WTC11 (cell line): ENCODE measurements at regions not wholly inside any gene's neighbourhood (a gene's known extent, or its start where the extent isn't known, plus 50 kb on each side); places are given as distances from the start of the nearest gene placed in this dataset.

ENCODE experiments used
- CREB1 ChIP-seq: sonication (generic); formaldehyde crosslinking; IDR thresholded peaks from 2 replicates; pipeline ENCODE4 v1.8.0; 2023; ENCODE audit warnings: mild to moderate bottlenecking, missing genetic modification reagents
- CREM ChIP-seq: sonication (generic); formaldehyde crosslinking; IDR thresholded peaks from 2 replicates; pipeline ENCODE4 v1.8.1; 2022; ENCODE audit warnings: mild to moderate bottlenecking, missing genetic modification reagents, moderate library complexity
- JUN ChIP-seq: sonication (generic); formaldehyde crosslinking; IDR thresholded peaks from 2 replicates; pipeline ENCODE4 v1.8.0; 2023; ENCODE audit warnings: mild to moderate bottlenecking, missing genetic modification reagents
- NFYB ChIP-seq: sonication (generic); formaldehyde crosslinking; conservative IDR thresholded peaks from 2 replicates; pipeline ENCODE4 v1.8.0; 2022; ENCODE audit warnings: low read depth, missing genetic modification reagents
- OVOL2 ChIP-seq: fragments of 250-450 bp; sonication (Bioruptor Pico); IDR thresholded peaks from 2 replicates; pipeline ENCODE4 v1.9.0; 2021; ENCODE audit warnings: mild to moderate bottlenecking, borderline replicate concordance
- TCF7 ChIP-seq: sonication (generic); formaldehyde crosslinking; IDR thresholded peaks from 2 replicates; pipeline ENCODE4 v1.8.0; 2022; ENCODE audit warnings: mild to moderate bottlenecking, low read depth, missing genetic modification reagents, moderate library complexity
- ZNF121 ChIP-seq: sonication (generic); formaldehyde crosslinking; IDR thresholded peaks from 2 replicates; pipeline ENCODE4 v1.8.0; 2023; ENCODE audit warnings: missing genetic modification reagents
- TF ChIP-seq, protein P1 (sequence below): sonication (generic); formaldehyde crosslinking; IDR thresholded peaks from 2 replicates; pipeline ENCODE4 v1.8.0; 2022; ENCODE audit warnings: mild to moderate bottlenecking, missing genetic modification reagents
- TF ChIP-seq, protein P2 (sequence below): sonication (generic); formaldehyde crosslinking; IDR thresholded peaks from 2 replicates; pipeline ENCODE4 v1.8.1; 2023; ENCODE audit warnings: mild to moderate bottlenecking, moderate library complexity, missing genetic modification reagents
- TF ChIP-seq, protein P3 (sequence below): fragments of 200-600 bp; IDR thresholded peaks from 2 replicates; pipeline ENCODE4 v1.8.0; 2022; ENCODE audit warnings: antibody characterized with exemption
- TF ChIP-seq, protein P4 (sequence below): sonication (generic); formaldehyde crosslinking; IDR thresholded peaks from 2 replicates; pipeline ENCODE4 v1.8.1; 2022; ENCODE audit warnings: low read depth, missing genetic modification reagents, borderline replicate concordance
- TF ChIP-seq, protein P5 (sequence below): sonication (generic); formaldehyde crosslinking; IDR thresholded peaks from 2 replicates; pipeline ENCODE4 v1.8.1; 2022; ENCODE audit warnings: mild to moderate bottlenecking, moderate library complexity, missing genetic modification reagents
- TF ChIP-seq, protein P6 (sequence below): sonication (generic); formaldehyde crosslinking; IDR thresholded peaks from 2 replicates; pipeline ENCODE4 v1.8.0; 2022; ENCODE audit warnings: mild to moderate bottlenecking, missing genetic modification reagents
- TF ChIP-seq, protein P7 (sequence below): sonication (generic); formaldehyde crosslinking; IDR thresholded peaks from 2 replicates; pipeline ENCODE4 v1.8.0; 2022; ENCODE audit warnings: mild to moderate bottlenecking, missing genetic modification reagents

DNA sequence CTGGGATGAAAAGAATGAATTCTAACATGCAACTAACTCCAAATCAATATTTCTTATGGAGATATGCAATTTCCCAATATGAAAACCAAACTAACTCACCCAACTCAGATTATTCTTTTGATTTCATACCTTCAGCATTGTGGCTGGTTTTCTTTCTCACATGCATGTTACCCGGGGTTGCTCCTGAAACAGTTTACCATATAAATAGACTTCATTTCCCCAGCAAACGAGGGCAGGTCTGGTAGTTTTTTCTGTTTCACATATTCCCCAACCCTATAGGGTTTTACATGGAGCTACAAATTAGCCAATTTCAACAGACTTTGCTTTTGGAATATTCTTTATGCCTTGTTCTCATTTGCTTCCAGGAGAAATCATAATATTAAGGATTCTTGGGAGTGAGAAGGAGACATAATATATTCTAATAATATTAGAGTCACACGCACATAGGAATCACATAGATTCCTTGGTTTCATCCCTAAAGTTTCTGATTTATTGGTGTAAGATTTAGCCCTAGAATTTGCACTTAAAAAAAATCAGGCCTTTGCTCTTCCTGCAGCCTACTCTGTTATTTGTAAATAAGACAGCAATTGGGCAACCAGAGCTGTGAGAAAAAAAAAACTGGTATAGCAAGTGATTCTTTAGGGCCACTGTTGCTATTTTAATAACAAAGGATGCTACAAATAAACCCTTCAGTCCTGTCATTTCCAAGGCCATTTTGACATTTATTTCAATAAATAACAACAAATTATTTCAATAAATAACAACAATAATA lies 60.3 kb upstream of the FAM20A start:
- TF ChIP-seq, protein P1, sequence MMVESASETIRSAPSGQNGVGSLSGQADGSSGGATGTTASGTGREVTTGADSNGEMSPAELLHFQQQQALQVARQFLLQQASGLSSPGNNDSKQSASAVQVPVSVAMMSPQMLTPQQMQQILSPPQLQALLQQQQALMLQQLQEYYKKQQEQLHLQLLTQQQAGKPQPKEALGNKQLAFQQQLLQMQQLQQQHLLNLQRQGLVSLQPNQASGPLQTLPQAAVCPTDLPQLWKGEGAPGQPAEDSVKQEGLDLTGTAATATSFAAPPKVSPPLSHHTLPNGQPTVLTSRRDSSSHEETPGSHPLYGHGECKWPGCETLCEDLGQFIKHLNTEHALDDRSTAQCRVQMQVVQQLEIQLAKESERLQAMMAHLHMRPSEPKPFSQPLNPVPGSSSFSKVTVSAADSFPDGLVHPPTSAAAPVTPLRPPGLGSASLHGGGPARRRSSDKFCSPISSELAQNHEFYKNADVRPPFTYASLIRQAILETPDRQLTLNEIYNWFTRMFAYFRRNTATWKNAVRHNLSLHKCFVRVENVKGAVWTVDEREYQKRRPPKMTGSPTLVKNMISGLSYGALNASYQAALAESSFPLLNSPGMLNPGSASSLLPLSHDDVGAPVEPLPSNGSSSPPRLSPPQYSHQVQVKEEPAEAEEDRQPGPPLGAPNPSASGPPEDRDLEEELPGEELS (CRISPR knock-in tag), result no peak
- TF ChIP-seq, protein P2, sequence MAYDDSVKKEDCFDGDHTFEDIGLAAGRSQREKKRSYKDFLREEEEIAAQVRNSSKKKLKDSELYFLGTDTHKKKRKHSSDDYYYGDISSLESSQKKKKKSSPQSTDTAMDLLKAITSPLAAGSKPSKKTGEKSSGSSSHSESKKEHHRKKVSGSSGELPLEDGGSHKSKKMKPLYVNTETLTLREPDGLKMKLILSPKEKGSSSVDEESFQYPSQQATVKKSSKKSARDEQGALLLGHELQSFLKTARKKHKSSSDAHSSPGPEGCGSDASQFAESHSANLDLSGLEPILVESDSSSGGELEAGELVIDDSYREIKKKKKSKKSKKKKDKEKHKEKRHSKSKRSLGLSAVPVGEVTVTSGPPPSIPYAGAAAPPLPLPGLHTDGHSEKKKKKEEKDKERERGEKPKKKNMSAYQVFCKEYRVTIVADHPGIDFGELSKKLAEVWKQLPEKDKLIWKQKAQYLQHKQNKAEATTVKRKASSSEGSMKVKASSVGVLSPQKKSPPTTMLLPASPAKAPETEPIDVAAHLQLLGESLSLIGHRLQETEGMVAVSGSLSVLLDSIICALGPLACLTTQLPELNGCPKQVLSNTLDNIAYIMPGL (CRISPR knock-in tag), result no peak
- TF ChIP-seq, protein P3, sequence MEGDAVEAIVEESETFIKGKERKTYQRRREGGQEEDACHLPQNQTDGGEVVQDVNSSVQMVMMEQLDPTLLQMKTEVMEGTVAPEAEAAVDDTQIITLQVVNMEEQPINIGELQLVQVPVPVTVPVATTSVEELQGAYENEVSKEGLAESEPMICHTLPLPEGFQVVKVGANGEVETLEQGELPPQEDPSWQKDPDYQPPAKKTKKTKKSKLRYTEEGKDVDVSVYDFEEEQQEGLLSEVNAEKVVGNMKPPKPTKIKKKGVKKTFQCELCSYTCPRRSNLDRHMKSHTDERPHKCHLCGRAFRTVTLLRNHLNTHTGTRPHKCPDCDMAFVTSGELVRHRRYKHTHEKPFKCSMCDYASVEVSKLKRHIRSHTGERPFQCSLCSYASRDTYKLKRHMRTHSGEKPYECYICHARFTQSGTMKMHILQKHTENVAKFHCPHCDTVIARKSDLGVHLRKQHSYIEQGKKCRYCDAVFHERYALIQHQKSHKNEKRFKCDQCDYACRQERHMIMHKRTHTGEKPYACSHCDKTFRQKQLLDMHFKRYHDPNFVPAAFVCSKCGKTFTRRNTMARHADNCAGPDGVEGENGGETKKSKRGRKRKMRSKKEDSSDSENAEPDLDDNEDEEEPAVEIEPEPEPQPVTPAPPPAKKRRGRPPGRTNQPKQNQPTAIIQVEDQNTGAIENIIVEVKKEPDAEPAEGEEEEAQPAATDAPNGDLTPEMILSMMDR, result no peak
- TF ChIP-seq, protein P4, sequence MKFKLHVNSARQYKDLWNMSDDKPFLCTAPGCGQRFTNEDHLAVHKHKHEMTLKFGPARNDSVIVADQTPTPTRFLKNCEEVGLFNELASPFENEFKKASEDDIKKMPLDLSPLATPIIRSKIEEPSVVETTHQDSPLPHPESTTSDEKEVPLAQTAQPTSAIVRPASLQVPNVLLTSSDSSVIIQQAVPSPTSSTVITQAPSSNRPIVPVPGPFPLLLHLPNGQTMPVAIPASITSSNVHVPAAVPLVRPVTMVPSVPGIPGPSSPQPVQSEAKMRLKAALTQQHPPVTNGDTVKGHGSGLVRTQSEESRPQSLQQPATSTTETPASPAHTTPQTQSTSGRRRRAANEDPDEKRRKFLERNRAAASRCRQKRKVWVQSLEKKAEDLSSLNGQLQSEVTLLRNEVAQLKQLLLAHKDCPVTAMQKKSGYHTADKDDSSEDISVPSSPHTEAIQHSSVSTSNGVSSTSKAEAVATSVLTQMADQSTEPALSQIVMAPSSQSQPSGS (CRISPR knock-in tag), result no peak
- TF ChIP-seq CREB1 (CRISPR knock-in tag) (no peak), CREM (no peak), NFYB (CRISPR knock-in tag) (no peak), ZNF121 (CRISPR knock-in tag) (no peak), OVOL2 (CRISPR knock-in tag) (no peak), JUN (CRISPR knock-in tag) (no peak), TCF7 (CRISPR knock-in tag) (no peak)
- TF ChIP-seq, protein P5, sequence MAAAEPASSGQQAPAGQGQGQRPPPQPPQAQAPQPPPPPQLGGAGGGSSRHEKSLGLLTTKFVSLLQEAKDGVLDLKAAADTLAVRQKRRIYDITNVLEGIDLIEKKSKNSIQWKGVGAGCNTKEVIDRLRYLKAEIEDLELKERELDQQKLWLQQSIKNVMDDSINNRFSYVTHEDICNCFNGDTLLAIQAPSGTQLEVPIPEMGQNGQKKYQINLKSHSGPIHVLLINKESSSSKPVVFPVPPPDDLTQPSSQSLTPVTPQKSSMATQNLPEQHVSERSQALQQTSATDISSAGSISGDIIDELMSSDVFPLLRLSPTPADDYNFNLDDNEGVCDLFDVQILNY (CRISPR knock-in tag), result no peak
- TF ChIP-seq, protein P6, sequence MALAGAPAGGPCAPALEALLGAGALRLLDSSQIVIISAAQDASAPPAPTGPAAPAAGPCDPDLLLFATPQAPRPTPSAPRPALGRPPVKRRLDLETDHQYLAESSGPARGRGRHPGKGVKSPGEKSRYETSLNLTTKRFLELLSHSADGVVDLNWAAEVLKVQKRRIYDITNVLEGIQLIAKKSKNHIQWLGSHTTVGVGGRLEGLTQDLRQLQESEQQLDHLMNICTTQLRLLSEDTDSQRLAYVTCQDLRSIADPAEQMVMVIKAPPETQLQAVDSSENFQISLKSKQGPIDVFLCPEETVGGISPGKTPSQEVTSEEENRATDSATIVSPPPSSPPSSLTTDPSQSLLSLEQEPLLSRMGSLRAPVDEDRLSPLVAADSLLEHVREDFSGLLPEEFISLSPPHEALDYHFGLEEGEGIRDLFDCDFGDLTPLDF, result no peak
- TF ChIP-seq, protein P7, sequence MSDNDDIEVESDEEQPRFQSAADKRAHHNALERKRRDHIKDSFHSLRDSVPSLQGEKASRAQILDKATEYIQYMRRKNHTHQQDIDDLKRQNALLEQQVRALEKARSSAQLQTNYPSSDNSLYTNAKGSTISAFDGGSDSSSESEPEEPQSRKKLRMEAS (CRISPR knock-in tag), result no peak
